ENCODE measurements at regions not wholly inside any gene's neighbourhood (a gene's known extent, or its start where the extent isn't known, plus 50 kb on each side); places are given as distances from the start of the nearest gene placed in this dataset.

DNA sequence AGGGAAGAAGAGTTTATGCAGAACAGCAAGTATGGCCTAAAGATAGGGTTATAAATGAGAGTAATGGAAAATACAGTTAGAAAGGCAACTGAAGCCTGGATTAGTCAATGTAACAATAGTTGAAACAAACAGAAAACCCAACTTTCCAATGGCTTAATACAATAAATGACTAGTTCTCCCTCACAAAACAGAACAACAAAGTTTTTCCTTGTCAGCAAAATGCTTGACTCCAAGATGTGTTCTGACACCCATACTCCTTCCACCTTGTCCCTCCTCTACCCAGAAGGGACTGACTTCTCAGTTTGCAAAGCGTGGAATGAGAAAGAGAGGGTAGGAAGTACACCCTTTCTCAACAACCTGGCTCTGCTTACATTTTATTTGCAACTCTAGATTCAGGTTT lies 191.4 kb upstream of the OSR1 start:
- no peak overlapping the region for H3K4me2 ChIP-seq
- H3K27me3 ChIP-seq (ENCODE audit: insufficient read depth, low read depth) = no peaks in the 10 kb centered on the region
- TF ChIP-seq, protein P1, sequence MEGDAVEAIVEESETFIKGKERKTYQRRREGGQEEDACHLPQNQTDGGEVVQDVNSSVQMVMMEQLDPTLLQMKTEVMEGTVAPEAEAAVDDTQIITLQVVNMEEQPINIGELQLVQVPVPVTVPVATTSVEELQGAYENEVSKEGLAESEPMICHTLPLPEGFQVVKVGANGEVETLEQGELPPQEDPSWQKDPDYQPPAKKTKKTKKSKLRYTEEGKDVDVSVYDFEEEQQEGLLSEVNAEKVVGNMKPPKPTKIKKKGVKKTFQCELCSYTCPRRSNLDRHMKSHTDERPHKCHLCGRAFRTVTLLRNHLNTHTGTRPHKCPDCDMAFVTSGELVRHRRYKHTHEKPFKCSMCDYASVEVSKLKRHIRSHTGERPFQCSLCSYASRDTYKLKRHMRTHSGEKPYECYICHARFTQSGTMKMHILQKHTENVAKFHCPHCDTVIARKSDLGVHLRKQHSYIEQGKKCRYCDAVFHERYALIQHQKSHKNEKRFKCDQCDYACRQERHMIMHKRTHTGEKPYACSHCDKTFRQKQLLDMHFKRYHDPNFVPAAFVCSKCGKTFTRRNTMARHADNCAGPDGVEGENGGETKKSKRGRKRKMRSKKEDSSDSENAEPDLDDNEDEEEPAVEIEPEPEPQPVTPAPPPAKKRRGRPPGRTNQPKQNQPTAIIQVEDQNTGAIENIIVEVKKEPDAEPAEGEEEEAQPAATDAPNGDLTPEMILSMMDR (conservative IDR thresholded peaks at IDR 0.05; ENCODE audit: low read depth, low read length) = no peak
- no peak overlapping the region for H3K4me3 ChIP-seq (IDR thresholded peaks at IDR 0.05; ENCODE audit: insufficient read depth, low read depth, low read length)
- no peak overlapping the region for H3K27ac ChIP-seq
- no peaks in the 10 kb centered on the region for H3K36me3 ChIP-seq (ENCODE audit: insufficient read depth)
- H3K4me1 ChIP-seq (ENCODE audit: low read depth, poor library complexity, severe bottlenecking) = no peaks in the 10 kb centered on the region
- no peaks in the 10 kb centered on the region for H4K20me1 ChIP-seq (ENCODE audit: insufficient read depth)
- no peaks in the 10 kb centered on the region for H3K79me2 ChIP-seq (ENCODE audit: insufficient read depth, low read depth)
- no peak overlapping the region for H3K9ac ChIP-seq
- H2AFZ ChIP-seq (ENCODE audit: low read depth) = no peak overlapping the region

DNA sequence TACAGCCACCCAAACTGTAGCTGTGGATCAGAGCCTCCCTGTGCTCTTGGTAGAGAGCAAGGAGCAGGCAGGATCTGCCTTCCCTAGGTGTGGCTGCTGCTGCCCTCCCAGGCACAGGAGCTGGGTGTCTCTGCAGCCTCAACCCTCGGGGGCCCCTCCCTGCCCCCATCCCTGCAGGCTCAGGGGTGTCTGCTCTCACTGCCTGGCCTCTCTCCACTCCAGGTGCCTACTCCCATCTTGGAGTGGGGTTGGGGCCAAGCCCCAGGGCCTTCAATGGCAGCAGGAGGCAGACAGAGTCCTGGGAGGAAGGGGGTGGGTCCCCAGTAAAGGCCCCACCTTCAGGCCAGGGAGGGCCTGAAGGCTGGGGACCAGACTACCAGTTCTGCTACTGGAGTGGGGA lies 189.7 kb upstream of the OSR1 start:
- no peak overlapping the region for H3K4me3 ChIP-seq (IDR thresholded peaks at IDR 0.05; ENCODE audit: insufficient read depth, low read depth, low read length)
- no peaks in the 10 kb centered on the region for H3K36me3 ChIP-seq (ENCODE audit: insufficient read depth)
- no peaks in the 10 kb centered on the region for H4K20me1 ChIP-seq (ENCODE audit: insufficient read depth)
- H3K27me3 ChIP-seq (ENCODE audit: insufficient read depth, low read depth) = no peaks in the 10 kb centered on the region
- no peak overlapping the region for H2AFZ ChIP-seq (ENCODE audit: low read depth)
- H3K4me2 ChIP-seq = no peak overlapping the region
- no peaks in the 10 kb centered on the region for H3K79me2 ChIP-seq (ENCODE audit: insufficient read depth, low read depth)
- no peak overlapping the region for H3K9ac ChIP-seq
- H3K4me1 ChIP-seq (ENCODE audit: low read depth, poor library complexity, severe bottlenecking) = no peaks in the 10 kb centered on the region
- no peak overlapping the region for H3K27ac ChIP-seq
- TF ChIP-seq, protein P1 (conservative IDR thresholded peaks at IDR 0.05; ENCODE audit: low read depth, low read length) = no peak

DNA sequence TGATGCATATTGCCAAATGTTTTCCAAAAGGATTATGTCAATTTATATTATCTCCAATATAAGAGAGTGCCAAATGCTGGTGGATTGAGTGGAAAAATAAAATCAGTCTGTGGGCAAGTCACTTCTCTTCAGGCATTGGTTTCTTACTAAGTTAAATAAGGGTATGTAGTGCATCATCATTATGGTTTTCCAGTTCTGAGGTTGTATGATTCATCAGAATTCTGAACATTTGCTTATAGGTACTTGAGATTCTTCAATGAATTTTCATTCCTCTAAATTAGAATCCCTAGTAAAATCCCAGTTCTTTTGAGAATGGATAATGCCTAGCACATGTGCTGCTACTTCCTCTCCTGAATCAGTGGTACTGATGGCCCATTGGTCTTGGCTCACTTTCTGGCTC lies 188.9 kb upstream of the OSR1 start:
- Histone ChIP-seq H3K4me3 (IDR thresholded peaks at IDR 0.05; ENCODE audit: insufficient read depth, low read depth, low read length) (no peak overlapping the region), H3K36me3 (ENCODE audit: insufficient read depth) (no peaks in the 10 kb centered on the region), H3K4me2 (no peak overlapping the region), H4K20me1 (ENCODE audit: insufficient read depth) (no peaks in the 10 kb centered on the region), H3K27me3 (ENCODE audit: insufficient read depth, low read depth) (no peaks in the 10 kb centered on the region), H3K27ac (no peak overlapping the region), H2AFZ (ENCODE audit: low read depth) (no peak overlapping the region), H3K79me2 (ENCODE audit: insufficient read depth, low read depth) (no peaks in the 10 kb centered on the region), H3K4me1 (ENCODE audit: low read depth, poor library complexity, severe bottlenecking) (no peaks in the 10 kb centered on the region), H3K9ac (no peak overlapping the region)
- TF ChIP-seq, protein P1 (conservative IDR thresholded peaks at IDR 0.05; ENCODE audit: low read depth, low read length) = no peak

DNA sequence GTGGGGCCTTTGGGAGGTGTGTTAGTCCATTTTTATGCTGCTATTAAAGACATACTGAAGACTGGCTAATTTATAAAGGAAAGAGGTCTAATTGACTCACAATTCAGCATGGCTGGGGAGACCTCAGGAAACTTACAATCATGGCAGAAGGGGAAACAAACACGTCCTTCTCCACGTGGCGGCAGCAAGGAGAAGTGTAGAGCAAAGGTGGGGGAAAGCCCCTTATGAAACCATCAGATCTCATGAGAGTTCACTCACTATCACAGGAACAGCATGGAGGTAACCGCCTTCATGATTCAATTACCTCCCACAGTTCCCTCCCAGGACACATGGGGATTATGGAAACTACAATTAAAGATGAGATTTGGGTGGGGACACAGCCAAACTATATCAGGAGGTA lies 187.1 kb upstream of the OSR1 start:
- H3K79me2 ChIP-seq (ENCODE audit: insufficient read depth, low read depth) = no peaks in the 10 kb centered on the region
- no peaks in the 10 kb centered on the region for H3K36me3 ChIP-seq (ENCODE audit: insufficient read depth)
- H3K4me3 ChIP-seq (IDR thresholded peaks at IDR 0.05; ENCODE audit: insufficient read depth, low read depth, low read length) = no peak overlapping the region
- no peaks in the 10 kb centered on the region for H3K27me3 ChIP-seq (ENCODE audit: insufficient read depth, low read depth)
- no peak overlapping the region for H3K27ac ChIP-seq
- H2AFZ ChIP-seq (ENCODE audit: low read depth) = no peak overlapping the region
- no peak overlapping the region for H3K4me2 ChIP-seq
- TF ChIP-seq, protein P1 (conservative IDR thresholded peaks at IDR 0.05; ENCODE audit: low read depth, low read length) = no peak
- H3K9ac ChIP-seq = no peak overlapping the region
- no peaks in the 10 kb centered on the region for H3K4me1 ChIP-seq (ENCODE audit: low read depth, poor library complexity, severe bottlenecking)
- H4K20me1 ChIP-seq (ENCODE audit: insufficient read depth) = no peaks in the 10 kb centered on the region

Data from KMS-11 (cell line).